ENCODE measurements at regions not wholly inside any gene's neighbourhood (a gene's known extent, or its start where the extent isn't known, plus 50 kb on each side); places are given as distances from the start of the nearest gene placed in this dataset.
"Not testable (repeated sequence)": the region's sequence is repeated elsewhere in the genome, so short reads cannot be mapped to it uniquely, and the experiment has no call there.

DNA sequence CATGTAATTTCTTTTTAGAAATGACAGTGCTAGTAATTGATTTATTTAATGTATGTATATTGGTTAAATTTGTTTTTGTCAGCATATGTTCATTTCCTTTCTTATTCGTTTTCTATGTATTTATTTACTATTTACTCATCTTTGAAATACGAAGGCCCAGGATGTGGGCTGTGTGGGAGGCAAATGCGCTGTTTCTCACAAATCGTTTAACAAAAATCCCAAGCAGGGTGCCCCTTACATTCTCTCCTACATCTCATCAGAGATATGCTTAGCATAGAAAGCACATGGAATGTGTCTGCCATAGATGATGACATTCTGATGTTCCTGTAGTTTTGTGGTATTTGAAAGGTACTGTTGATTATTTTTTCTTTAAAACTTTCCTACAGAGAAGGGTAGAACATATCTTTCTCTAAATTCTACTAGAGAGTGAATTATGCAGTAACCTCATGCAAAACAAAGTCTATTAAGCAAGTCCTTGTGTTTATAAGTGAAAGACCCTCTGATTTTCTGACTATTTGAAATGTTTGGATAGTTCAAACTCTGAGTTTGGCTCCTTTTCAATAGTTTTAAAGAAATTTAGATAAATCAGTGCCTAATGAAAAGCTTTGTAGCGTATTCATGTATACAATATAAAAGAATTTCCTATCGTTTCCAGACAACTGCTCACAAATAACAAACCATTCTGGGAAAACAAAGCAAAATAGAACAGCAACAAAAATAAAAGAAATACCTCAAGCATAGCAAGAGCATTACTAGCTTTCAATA lies 111.1 kb upstream of the VGLL3 start:
- DNase-seq = no peak

DNA sequence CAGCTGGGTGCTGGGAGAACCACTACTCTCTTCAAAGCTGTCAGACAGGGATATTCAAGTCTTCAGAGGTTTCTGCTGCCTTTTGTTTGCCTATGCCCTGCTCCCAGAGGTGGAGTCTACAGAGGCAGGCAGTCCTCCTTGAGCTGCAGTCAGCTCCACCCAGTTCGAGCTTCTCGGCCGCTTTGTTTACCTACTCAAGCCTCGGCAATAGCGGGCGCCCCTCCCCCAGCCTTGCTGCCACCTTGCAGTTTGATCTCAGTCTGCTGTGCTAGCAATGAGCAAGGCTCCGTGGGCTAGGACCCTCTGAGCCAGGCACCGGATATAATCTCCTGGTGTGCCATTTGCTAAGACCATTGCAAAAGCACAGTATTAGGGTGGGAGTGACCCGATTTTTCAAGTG lies 106.8 kb upstream of the VGLL3 start:
- DNase-seq = not testable (repeated sequence)

- DNase-seq = no peak
Observed at GRCh38 chr3:87090631-87091030, 99.7 kb upstream of the VGLL3 start.

GRCh38 chr3:87088993-87089841 lies 98.3 kb upstream of the VGLL3 start:
- DNase-seq = peak; percentile 37 to 39

GRCh38 chr3:87088430-87088992 lies 97.6 kb upstream of the VGLL3 start:
- no peak for DNase-seq

- DNase-seq = no peak
Observed at GRCh38 chr3:87084868-87085267, 93.9 kb upstream of the VGLL3 start.

DNA sequence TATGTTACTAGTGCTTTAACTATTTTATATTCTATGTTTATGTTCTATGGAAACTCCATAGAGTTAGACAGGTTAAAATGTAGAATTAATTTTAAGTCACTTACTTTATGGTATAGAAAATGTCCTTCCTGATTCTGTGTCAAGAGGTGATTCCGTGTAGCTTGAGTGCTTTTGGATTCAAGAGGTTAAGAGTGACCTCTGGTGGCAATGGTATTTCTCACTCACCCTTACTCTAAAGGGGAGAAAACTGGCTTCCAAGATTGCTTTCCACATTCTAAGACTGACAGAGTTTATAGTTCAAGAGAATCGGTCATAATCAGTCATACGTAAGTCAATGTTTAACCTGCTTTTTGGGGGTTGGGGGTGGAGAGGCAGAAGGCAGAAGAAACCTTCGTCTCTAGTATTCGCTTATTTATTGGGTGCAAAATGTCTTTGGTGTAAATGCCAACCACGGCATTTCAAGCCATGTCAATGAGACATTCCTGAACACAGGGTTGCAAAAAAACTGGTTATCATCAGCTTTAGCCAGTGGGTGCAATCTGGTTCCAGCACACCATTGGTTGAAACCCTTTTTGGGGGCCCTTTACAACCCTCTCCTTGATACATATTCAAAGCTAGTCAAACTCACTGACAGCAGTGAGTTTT lies 92.0 kb upstream of the VGLL3 start:
- peak; percentile 1 to 12 for DNase-seq

DNA sequence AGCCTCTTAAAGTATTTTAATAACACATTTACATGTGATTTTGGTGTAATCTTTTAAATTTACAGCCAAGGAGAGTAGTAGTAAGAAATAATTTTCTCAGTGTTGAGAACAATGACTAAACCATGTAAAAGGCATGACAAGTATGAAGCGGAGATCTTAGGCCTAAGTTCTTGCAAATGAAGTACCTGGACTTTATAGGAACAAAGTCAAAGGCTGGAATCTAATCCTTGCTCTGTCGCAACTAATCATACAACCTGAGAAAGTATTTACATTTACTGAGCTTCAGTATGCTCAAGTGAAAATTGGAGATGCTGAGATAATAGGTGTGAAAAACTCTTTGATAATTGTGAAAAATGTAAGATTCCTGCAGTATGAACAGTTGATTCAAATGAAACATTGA lies 86.4 kb upstream of the VGLL3 start:
- no peak for DNase-seq

- DNase-seq = no peak
Observed at GRCh38 chr3:87076946-87077345, 86.0 kb upstream of the VGLL3 start.

GRCh38 chr3:87073496-87074145 lies 82.7 kb upstream of the VGLL3 start:
- DNase-seq = no peak

DNA sequence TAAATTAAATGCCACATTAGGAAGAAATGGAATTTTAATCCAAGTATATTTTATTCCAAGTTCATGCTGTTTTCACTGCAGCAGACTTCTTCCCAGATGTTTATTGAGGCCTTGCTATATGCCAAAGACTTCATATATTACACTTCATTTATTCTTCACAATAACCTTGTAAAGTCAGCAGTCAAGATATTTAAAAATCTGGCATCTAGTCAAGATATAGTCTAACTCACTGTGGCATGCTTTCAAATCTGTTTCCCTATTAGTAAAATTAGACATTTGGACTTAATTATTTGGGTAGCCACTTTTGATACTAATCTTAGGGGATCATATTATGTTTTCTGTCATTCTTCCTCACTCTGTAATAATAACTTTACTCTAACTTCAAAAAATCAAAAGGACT lies 81.5 kb upstream of the VGLL3 start:
- no peak for DNase-seq

- no peak for DNase-seq
Observed at GRCh38 chr3:87069971-87070370, 79.0 kb upstream of the VGLL3 start.

DNA sequence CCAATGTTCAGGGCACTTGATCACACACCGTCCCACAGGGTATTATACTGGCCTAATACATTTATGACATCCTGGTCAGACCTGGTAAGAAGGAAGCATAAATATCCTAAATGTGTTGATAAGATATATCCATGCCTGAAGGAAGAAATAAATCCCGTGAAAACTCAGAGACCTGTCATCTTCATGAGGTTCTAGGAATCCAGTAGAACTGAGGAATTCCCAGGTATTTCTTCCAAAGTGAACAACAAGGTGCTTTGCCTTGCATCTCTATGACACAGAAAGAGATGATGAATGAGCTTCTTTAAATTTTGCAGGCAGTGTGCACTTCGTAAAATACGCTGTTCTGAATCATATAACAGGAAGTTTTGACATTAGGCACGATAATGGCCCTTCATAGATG lies 78.1 kb upstream of the VGLL3 start:
- DNase-seq = no peak

- DNase-seq = no peak
Observed at GRCh38 chr3:87062685-87063084, 71.7 kb upstream of the VGLL3 start.

GRCh38 chr3:87057474-87057873 lies 66.5 kb upstream of the VGLL3 start:
- DNase-seq = no peak

DNA sequence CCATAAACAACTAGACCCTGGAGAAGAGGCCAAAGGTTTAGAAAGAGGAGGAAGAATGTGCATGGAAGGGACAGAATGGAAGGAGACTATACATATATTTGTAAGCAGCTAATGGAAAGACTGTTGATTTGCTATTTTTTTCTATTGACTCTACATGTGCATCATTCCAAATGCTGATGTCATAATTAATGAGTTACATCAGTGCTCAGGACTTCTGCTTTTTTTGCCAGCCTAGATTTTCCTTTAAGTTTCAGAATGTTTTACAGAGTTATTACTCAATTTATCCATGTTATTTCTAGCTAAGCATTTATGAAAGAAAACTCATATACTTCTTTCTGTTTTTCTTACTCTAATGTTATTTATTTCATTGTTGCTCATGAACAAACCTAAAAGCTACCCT lies 62.6 kb upstream of the VGLL3 start:
- no peak for DNase-seq

DNA sequence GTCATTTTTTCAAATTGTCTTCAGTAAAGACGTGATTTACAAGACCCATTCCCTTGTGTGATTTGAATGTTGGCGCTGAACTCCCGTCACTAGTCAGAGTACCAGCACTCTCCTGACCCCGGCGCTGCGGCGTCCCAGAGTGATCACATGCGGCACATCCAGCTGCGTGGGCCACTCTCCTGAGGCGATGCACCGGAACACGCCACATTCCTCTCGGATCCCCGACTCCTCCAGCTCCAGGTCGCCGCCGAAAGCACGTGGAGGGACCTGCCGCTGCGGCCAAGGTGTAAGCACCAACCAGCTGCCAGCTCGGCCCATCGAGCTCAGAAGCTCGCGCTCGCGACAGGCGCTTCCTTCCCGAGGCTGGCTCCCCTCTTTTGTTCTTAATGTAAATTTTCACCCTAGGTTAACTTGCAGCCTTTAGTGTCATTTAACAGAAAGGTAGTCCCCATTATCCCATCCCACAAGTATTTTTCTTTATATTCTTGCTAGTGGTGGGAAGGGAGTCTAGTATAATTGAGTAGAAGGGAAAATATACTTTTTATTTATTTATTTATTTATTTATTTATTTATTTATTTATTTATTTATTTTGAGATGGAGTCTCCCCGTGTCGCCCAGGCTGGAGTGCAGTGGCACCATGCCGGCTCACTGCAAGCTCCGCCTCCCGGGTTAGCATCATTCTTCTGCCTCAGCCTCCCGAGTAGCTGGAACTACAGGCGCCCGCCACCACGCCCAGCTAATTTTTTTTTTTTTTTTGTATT lies 61.7 kb upstream of the VGLL3 start:
- DNase-seq = no peak

DNA sequence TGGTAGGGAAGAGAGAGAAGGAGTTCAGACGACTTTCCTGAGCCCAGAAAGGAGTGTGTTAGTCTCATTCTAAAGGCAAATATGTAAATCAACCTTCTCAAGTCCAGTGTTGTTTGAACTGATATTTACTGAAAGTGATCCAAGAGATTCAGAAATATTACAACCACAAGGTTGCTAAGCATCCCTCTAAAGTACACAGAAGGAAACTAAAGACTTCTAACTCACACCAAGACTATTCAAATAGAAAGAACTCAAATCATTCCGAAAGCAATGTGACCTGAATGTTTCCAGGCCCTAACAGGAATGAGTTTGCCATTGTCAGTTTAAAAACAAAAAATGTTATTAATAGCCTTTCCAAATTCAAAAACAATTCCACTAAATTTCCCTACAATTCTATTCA lies 56.9 kb upstream of the VGLL3 start:
- no peak for DNase-seq

DNA sequence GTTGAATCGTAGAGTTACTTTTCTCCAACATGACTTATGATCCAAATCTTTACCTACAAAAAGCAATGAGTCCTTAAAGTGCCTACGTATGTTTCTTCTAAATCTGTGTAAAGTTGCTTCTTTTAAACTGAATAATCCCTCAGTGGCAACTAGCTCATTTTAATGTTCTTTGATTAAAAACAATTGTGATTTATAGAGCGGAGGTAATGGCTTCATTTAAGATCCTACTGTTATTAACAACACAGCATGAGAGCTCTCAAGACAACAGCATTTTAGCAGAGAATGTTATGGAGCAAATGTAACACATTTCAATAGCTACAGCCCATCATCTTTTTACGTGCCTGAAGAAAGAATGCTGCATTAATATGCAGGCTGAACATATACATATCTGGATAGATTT lies 55.3 kb upstream of the VGLL3 start:
- no peak for DNase-seq

DNA sequence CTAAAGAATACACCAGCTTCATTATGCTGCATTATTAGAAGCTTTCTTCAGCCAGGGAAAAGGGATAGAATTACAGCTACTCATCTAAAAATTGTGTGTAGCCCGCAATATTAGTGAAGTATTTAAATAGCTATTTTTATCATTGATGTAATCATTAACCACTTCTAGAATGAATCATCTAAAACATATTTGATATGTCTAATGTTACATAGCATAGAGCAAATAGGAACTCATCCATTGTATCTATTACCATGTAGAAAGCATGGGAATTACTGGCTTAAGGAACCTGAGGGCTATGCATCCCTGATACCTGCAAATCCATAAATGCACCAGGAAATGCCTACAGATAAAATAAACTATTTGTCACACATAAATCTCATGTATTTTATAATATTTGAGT lies 54.5 kb upstream of the VGLL3 start:
- no peak for DNase-seq

DNA sequence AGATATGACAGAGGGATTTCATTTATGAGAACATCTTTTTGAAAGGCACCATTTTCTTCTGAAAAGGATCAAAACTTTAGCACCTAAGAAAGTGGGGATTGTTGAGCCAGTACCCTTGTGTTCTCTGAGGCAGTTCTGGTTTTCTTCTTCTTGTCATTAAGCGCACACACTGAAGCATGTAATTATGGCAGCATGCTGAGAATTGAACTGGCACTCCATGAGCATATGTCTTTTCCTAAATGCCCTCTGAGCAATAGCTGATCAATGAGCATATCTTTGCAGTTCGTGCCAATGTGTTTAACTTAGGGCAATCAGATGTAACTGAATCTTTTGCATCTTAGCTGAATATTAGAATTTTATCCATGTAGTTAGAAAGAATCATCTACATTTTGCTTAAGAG lies 53.9 kb upstream of the VGLL3 start:
- no peak for DNase-seq

DNA sequence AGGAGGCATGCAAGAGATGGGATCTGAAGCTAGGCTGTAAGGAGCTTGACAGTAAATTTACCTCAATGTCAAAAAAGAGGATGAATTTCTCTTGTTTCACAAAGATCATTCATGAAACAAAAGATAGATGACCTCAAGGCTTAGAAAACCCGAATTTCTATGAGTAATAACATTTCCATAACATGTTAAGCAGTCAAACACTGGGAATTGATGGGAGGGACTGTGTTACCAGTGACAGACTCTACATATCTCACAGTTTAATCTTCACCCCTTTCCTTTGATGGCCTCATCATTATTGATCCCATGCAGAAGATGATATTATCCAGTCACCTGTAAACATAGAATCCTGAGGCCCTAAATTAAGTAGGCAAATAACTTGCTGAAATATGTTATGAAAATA lies 53.5 kb upstream of the VGLL3 start:
- no peak for DNase-seq
